ENCODE measurements at regions not wholly inside any gene's neighbourhood (a gene's known extent, or its start where the extent isn't known, plus 50 kb on each side); places are given as distances from the start of the nearest gene placed in this dataset.

- Histone ChIP-seq H3K27ac (ENCODE audit: low read depth, low read length) (no peak overlapping the region), H3K79me1 (ENCODE audit: low read depth, low read length) (no peaks in the 10 kb centered on the region), H2BK15ac (ENCODE audit: low read length) (no peak overlapping the region), H3K56ac (replicated peaks; ENCODE audit: insufficient read length, low read depth, low read length) (no peak overlapping the region), H2AFZ (ENCODE audit: low read length) (no peak overlapping the region), H3K14ac (ENCODE audit: insufficient read length) (no peak overlapping the region), H3K23me2 (ENCODE audit: low read depth, low read length) (no peaks in the 10 kb centered on the region; the same call in 1 of the 2 replicates), H4K8ac (ENCODE audit: extremely low read depth, insufficient read depth, low read length) (no peak overlapping the region), H3K4ac (replicated peaks; ENCODE audit: insufficient read length, low read depth, low read length) (no peak overlapping the region), H3K23ac (ENCODE audit: insufficient read length) (no peak overlapping the region), H3K18ac (ENCODE audit: extremely low read depth, low read length) (no peak overlapping the region), H2BK12ac (ENCODE audit: low read depth, low read length) (no peak overlapping the region), H3K9me3 (ENCODE audit: insufficient read depth in 2 of 2, low read depth in 1 of 2, low read length in 1 of 2) (no peaks in the 10 kb centered on the region), H3K36me3 (ENCODE audit: control insufficient read depth in 2 of 4, insufficient read depth in 4 of 4, low read length in 3 of 4) (no peaks in the 10 kb centered on the region), H2BK20ac (ENCODE audit: low read length) (no peak overlapping the region), H2AK5ac (ENCODE audit: low read depth, low read length) (no peak overlapping the region), H3K9ac (replicated peaks in 1 of 4; ENCODE audit: extremely low read depth in 1 of 4, low read depth in 3 of 4, low read length in 3 of 4) (no peak overlapping the region), H3K4me1 (replicated peaks in 1 of 4; ENCODE audit: control insufficient read depth in 3 of 4, insufficient read depth in 4 of 4, low read length in 3 of 4) (no peaks in the 10 kb centered on the region), H4K20me1 (replicated peaks in 1 of 2; ENCODE audit: control insufficient read depth in 1 of 2, insufficient read depth in 2 of 2, low read length in 2 of 2) (no peaks in the 10 kb centered on the region), H2BK5ac (ENCODE audit: low read depth, low read length) (no peak overlapping the region), H4K5ac (ENCODE audit: insufficient read length, low read depth, low read length) (no peak overlapping the region), H3K27me3 (replicated peaks in 1 of 4; ENCODE audit: control insufficient read depth in 3 of 4, extremely low read depth in 1 of 4, insufficient read depth in 3 of 4, low read length in 3 of 4) (no peaks in the 10 kb centered on the region), H4K91ac (replicated peaks; ENCODE audit: insufficient read length, low read length) (no peak overlapping the region), H3K79me2 (ENCODE audit: control insufficient read depth in 1 of 2, insufficient read depth in 2 of 2, low read length in 2 of 2) (no peaks in the 10 kb centered on the region), H3K4me2 (ENCODE audit: insufficient read depth in 1 of 2, low read depth in 2 of 2, low read length in 2 of 2) (no peak overlapping the region), H2BK120ac (replicated peaks; ENCODE audit: low read depth, low read length) (no peak overlapping the region), H3K4me3 (ENCODE audit: extremely low read depth in 1 of 4, insufficient read depth in 2 of 4, low read depth in 3 of 4, low read length in 4 of 4) (no peak overlapping the region)
- CTCF ChIA-PET (ENCODE audit: partially characterized antibody) = interaction anchor here (1.3 kb wide), 1 partner anchor 26 kb away, joined by 3 read pairs; no protein-coding TSS in a partner anchor
- POLR2A ChIA-PET (ENCODE audit: partially characterized antibody) = no interaction called here
- TF ChIP-seq BACH1 (IDR thresholded peaks at IDR 0.05; ENCODE audit: low read length) = no peak
- no peak for TF ChIP-seq SP1 (IDR thresholded peaks at IDR 0.05; ENCODE audit: low read depth, low read length)
- no peak for TF ChIP-seq CREB1 (IDR thresholded peaks at IDR 0.05)
- no peak for TF ChIP-seq EGR1 (IDR thresholded peaks at IDR 0.05; ENCODE audit: borderline replicate concordance, low read depth, low read length)
- no peak for TF ChIP-seq CBX8 (IDR thresholded peaks at IDR 0.05; ENCODE audit: borderline replicate concordance, low read depth, low read length)
- TF ChIP-seq SUZ12 (IDR thresholded peaks at IDR 0.05; ENCODE audit: low read length) = no peak
- FAIRE-seq (no peak), DNase-seq (ENCODE audit: low read depth in 1 of 2, low spot score in 2 of 2) (no peak)
- WGBS, 2 experiments (ENCODE audit: extremely low coverage in 1 of 2, insufficient coverage in 1 of 2, insufficient read length in 1 of 2, insufficient replicate concordance in 2 of 2, low coverage in 1 of 2, low lambda C conversion rate in 2 of 2, missing lambda C conversion rate in 1 of 2) = 87% methylated on average over 1 of the region's 1 CpG; no CpG with 5 or more reads in 1 of the 2 experiments
Measured at GRCh38 chr18:28855524-28855923, 678.6 kb upstream of the CDH2 start.
